Ovary (tissue), 3 donors: ENCODE measurements at regions not wholly inside any gene's neighbourhood (a gene's known extent, or its start where the extent isn't known, plus 50 kb on each side); places are given as distances from the start of the nearest gene placed in this dataset.

ENCODE experiments used
- EP300 ChIP-seq: sonication (generic); formaldehyde crosslinking; IDR thresholded peaks from one replicate; pipeline ENCODE4 v1.6.1; 2017; ENCODE audit warnings: antibody characterized with exemption
- TF ChIP-seq, protein P1 (sequence below), 3 donors: fragments of 450-650 bp in 2 of 3; fragments of 200-600 bp in 1 of 3; IDR thresholded peaks; one replicate each; pipeline versions ENCODE4 v1.5.1 to v1.8.0; 2016 to 2022; ENCODE audit warnings: antibody characterized with exemption in 3 of 3, mild to moderate bottlenecking in 1 of 3
- donor health status: DM: no; HTN: no; CAD: no.

DNA sequence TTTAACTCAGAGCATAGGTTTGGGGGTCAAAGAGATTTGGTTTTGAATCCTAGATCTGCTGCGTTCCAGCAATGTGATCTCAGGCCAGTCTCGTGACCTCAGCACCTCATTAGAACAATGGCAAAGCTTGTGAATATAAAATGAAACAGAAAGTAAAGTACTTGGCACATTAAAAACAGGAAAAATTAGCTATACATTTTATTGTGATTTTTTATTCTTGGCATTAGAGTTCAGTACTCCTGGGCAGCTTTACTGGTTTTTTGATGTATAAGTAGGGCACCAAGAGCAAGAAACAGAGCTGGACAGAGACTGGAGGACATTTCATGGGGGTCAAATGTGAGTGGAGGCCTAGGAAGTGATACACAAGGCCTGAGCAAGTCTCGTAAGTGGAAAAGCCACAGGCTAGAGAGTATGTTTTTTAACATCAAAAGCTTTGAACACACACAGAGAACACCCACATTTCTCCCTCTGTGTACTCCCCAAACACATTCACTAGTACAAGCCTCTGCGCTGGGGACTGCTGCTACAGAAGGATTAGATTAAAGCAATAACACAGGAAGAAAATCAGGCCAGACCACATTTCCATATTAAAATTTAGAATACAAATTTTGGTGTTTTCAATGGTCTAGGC, 157.2 kb upstream of the SLC25A13 start:
- TF ChIP-seq, protein P1, sequence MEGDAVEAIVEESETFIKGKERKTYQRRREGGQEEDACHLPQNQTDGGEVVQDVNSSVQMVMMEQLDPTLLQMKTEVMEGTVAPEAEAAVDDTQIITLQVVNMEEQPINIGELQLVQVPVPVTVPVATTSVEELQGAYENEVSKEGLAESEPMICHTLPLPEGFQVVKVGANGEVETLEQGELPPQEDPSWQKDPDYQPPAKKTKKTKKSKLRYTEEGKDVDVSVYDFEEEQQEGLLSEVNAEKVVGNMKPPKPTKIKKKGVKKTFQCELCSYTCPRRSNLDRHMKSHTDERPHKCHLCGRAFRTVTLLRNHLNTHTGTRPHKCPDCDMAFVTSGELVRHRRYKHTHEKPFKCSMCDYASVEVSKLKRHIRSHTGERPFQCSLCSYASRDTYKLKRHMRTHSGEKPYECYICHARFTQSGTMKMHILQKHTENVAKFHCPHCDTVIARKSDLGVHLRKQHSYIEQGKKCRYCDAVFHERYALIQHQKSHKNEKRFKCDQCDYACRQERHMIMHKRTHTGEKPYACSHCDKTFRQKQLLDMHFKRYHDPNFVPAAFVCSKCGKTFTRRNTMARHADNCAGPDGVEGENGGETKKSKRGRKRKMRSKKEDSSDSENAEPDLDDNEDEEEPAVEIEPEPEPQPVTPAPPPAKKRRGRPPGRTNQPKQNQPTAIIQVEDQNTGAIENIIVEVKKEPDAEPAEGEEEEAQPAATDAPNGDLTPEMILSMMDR (IDR thresholded peaks at IDR 0.05), result no peak
- TF ChIP-seq EP300, result no peak
